Tongue (tissue), 1 donor: ENCODE measurements at regions not wholly inside any gene's neighbourhood (a gene's known extent, or its start where the extent isn't known, plus 50 kb on each side); places are given as distances from the start of the nearest gene placed in this dataset.
"Not testable (repeated sequence)": the region's sequence is repeated elsewhere in the genome, so short reads cannot be mapped to it uniquely, and the experiment has no call there.

Experiments
- DNase-seq: peaks from one replicate; pipeline ENCODE4 v3.0.0-alpha.2; 2015

DNA sequence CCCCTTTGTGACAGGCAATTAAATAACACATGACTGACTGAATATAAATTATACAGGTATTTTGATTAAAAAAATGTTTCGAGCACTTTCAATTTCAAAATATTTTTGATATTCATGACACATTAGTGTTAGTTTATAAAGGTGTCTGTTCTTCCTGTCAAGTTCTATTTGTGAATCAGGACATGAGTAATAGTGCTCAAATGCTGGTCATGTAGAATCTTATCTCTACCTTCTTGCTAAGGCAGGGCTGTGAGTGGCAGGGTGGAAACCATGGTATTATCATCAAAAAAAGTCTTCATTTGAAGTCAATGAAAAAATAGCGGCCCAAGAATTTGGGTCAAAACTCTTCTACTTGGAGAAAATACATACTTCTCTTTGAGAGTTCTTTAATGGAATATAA lies 250.2 kb downstream of the DACT1 start:
- DNase-seq = no peak

DNA sequence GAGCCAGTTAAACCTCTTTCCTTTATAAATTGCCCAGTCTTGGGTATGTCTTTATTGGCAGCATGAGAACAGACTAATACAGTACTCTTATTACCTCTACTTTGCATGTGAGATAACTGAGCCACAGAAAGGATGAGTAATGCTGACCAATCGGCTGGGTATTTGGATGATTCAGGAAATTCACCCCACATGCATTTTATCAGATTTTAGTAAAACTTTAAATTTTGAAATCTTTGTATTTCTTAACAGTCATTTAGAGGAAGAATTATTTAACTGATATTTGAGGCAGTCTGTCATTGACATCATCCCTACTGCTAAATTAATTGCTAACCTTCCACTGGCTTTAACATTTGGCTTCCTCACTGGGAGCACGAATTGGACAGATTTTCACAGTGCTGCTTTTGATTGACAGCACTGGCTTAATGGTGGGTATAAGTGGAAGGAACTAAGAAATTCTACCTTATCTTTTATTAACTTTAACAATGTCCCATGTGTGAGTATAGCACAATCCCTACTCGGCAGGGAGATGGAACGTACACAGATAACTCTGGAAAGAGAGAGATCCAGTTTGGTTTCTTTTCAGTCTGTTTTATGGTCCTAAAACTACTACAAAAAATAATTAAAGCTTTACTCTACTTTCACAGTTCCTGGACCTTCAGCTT lies 261.0 kb downstream of the DACT1 start:
- no peak for DNase-seq

DNA sequence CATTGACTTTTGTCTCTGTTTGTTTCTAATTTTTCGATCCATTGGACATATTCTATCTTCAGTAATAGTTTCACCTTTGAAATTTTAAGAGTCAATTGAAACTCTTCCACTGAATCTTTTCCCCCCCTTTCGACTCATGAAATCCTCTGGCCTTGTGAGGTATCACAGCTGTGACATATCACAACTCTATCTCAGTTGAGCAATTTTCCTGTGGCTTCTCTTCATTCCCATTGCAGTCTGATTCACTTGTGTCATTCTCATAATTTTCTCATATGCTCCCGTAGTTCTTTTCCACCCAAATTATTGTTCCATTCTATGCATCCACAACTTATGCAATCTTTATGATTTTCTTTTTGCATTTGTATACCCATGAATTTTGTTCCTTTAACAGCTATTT lies 261.6 kb downstream of the DACT1 start:
- no peak for DNase-seq

DNA sequence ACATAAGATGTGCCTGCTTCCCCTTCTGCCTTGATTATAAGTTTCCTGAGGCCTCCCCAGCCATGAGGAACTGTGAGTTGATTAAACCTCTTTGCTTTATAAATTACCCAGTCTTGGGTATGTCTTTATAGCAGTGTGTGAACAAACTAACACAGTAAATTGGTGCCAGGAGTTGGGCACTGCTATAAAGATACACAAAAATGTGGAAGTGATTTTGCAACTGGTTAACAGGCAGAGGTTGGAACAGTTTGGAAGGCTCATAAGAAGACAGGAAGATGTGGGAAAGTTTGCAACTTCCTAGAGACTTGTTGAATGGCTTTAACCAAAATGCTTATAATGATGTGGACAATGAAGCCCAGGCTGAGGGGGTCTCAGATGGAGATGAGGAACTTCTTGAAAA lies 264.1 kb downstream of the DACT1 start:
- no peak for DNase-seq

DNA sequence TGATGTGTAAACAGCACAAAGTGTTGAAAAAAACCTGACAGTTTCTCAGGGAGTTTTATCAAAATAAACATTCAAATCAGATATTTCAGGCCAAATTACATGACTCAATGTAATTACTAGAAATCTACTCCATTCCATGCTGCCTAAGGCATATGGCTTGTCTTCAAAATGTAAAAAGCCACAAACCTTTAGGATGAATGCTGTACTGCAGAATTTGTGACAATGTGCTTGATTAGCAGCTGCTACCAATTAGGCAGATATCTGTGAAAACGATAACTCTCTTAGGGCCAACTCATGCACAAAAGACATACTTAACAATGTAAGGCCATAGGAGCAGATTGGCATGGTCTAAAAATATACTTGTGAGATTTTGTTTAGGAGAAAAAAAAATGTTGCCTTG lies 267.0 kb downstream of the DACT1 start:
- DNase-seq = no peak

DNA sequence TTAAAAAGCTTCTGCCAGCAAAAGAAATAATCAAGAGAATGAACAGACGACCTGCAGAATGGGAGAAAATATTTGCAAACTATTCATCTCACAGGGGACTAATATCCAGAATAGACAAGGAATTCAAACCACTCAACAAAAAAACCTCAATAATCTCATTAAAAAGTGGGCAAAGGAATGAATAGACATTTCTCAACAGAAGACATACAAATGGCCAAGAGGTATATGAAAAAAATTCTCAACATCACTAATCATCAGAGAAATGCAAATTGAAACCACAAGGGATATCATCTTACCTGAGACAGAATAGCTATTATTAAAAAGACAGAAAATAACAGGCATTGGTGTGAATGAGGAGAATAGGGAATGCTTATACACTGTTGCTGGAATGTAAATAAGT lies 270.0 kb downstream of the DACT1 start:
- DNase-seq = no peak

DNA sequence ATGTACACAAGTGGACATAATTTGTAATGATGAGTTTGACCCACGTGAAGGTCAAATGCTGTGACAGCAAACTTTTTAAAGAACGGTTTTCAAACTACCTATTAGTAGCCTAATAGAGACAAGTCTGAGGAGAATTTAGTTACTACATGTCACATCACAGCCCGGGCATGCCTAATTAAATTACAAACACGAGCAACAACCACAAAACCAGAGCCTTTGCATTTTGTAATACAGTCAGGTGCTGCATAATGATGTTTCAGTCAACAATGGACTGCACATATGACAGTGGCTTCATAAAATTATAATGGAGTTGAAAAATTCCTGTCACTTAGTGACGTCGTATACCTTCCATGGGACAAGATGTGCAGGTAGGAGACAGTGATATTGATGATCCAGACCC lies 274.5 kb downstream of the DACT1 start:
- DNase-seq = no peak

DNA sequence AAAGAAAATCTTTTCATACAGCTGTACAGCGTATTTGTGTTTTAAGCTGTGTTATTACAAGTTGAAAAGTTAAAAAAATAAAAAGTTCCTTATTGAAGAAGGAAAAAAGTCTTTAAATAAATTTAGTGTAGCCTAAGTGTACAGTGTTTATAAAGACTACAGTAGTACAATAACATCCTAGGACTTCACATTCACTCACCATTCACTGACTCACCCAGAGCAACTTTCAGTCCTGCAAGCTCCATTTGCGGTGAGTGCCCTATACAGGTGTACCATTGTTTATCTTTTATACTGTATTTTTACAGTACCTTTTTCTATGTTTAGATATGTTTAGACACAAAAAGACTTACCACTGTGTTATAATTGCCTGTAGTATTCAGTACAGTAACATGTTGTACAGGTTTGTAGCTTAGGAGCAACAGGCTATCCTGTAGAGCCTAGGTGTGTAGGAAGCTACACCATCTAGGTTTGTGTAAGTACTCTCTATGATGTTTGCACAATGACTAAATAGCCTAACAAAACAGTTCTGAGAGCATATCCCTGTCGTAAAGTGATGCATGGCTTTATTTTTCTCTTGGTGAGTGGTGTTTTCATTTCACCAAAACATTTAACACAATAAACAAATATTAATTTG lies 275.2 kb downstream of the DACT1 start:
- DNase-seq = no peak

DNA sequence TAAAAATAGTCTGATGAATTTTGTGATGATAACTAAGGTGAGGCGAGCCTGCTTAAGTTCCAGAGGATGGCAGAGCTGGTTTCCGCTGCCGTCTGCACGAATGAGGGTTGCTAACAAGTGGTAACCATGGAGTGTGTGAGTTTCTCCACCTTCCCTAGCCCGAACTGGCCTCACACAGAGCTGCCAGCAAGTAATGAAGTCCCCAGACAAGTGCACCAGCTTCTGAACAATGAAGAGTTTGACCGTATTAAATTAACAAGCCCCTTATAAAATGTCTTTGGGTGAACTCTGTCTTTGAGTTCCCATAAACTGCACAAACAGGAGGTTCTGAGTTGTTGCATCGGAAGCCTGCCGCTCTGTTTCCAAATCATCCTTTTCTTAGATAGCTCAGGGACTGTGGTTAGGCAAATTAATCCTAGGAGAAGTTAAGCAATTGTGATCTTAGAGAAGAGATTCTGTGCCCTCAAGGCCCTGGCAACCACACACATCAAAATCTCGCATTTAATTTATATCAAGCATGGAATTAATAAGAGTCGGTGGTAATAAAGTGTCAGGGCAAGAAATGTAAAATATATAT lies 274.1 kb upstream of the DAAM1 start:
- DNase-seq = no peak

DNA sequence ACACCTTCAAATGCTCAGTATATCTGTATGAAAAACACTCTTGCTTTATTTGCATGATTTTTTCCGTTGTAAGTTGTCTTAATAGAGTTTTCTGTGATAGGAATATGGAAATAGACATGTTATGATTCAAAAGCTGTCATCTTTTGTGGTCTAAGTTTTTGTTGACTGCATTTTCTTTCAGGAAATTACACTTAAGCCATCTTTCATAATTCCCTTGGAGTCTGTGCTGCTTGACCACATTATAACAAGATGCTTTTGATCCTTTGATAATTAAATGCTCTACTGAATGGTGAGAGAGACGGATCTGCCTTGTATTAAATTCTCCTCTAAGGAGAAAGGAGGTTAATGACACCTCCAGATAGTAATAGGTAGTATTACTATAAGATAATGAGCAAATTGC lies 272.8 kb upstream of the DAAM1 start:
- DNase-seq = no peak

DNA sequence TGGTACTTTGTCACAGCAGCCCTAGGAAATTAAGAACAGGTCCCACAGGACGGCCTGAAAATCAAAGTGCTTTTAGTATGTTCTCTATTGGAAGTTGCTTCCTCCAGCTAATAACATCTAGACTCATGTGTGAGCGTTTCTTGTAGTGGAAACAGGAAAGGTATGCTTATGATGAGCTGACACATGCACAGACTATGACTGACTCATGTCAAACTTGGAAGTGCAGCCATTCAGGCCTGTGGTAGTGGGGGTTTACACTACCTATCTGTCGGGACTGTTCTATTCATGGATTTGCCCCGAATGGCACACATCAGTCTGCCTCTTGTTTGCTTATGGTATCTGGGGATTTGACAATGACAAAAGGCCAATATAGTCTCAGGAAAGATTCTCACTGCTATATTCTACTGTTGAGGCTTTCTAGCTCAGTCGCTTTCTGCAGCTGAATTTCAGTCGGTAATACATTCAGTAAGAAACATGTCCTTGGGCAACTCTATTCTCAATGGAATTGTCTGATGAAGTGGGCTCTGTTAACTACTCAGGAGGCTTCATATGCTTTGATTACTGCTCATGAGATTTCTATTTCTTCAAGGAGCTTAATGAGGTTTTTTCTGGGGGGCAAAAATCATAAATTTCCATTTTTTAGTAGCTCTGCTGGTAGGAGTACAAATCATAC lies 270.3 kb upstream of the DAAM1 start:
- no peak for DNase-seq

DNA sequence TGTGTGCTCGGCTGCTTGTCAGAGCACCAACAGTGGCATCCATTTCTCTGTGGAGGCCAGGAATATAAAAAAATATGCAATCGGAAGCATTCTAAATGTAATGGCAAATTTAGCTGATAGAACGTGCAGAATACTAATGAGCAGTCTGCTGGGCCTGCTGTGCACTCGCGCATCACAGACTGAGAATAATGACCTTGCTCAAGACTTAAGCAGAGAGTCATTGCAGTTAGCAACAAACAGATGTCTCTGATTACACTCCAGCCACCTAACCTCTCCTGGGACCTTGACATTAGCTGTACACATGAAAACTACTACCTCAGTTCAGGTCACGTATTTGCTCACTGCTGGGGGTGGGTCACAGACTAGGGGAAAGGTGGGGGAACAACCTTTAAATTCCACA lies 269.2 kb upstream of the DAAM1 start:
- peak; percentile 4 for DNase-seq

DNA sequence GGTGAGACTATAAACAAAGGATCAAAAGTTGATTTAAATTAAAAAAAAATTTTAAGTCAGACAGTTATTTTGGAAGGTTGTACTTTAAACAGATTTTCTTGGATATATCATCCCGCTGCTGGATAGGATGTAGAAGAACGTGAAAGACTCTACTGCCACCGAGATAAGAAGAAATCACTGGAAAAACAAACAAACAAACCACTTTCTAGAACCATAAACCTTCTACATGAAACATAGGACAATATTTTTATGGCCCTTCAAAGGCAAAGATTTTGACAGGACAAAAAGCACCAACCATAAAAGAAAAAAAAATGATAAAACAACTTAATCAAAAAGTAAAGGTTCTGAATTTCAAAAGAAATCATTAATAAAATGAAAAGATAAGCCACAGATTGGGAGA lies 268.2 kb upstream of the DAAM1 start:
- DNase-seq = no peak

DNA sequence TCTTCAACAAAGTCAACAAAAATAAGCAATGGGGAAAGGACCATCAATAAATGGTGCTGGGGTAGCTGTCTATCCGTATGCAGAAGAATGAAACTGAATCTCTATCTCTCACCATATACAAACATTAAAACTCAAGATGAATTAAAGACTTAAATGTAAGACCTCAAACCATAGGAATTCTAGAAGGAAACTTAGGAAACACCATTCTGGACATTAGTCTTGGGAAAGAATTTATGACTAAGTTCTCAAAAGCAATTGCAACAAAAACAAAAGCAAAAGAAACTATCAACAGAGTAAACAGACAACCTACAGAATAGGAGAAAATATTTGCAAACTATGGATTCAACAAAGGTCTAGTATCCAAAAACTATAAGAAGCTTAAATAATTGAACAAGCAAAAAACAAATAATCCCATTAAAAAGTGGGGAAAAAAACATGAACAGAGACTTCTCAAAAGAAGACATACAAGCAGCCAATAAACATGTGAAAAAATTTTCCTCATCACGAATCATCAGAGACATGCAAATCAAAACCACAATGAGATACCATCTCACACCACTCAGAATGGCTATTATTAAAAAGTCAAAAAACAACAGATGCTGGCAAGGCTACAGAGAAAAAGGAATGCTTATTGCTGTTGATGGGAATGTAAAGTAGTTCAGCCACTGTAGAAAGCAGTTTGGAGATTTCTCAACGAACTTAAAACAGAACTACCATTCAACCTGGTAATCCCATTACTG lies 266.1 kb upstream of the DAAM1 start:
- DNase-seq = not testable (repeated sequence)

DNA sequence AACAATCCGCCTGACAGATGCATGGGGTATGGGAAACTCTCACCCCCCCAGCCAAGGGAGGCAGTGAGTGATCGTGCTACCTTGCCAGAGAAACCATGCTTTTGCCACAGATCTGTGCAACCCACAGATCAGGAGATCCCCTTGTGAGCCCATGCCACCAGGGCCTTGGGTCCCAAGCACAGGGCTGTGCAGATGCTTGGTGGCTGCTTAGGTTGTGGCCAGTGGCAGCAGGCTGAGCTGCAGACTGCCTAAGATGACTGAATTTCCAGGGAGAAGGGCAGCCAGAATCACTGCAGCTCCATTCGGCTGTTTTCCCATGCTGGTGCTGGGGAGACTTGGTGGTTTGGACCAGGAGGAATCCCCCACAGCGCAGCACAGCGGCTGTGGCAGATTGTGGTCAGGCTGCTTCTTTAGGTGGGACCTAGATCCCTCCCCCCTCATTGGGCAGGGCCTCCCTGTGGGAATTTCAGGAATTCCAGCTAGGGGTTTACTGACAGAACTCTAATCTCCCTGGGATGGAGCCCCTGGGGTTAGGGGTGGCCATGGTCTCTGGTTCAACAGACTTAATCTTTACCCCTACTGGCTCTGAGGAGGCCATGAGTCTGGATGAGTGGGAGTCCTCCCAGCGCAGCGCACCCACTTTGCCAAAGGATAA lies 264.6 kb upstream of the DAAM1 start:
- no peak for DNase-seq

DNA sequence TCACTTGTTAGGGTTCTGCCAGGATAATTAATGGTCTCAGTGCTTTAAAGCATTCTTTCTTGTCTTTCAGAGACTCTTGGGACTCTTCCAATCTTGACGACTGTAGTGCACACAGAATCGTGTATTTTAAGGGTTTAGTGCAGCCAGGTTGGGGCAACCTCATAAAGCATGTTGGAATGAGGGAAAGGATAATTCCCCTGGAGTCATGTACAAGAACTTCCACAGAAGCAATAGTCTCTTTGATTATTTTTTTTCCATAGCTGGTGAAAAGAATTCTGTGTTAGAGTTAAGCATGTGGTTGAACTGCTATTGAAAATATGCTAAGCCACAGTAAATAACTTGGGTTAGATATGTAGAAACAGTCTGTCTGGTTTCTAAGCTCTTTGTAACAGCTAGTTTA lies 246.8 kb upstream of the DAAM1 start:
- DNase-seq = no peak

DNA sequence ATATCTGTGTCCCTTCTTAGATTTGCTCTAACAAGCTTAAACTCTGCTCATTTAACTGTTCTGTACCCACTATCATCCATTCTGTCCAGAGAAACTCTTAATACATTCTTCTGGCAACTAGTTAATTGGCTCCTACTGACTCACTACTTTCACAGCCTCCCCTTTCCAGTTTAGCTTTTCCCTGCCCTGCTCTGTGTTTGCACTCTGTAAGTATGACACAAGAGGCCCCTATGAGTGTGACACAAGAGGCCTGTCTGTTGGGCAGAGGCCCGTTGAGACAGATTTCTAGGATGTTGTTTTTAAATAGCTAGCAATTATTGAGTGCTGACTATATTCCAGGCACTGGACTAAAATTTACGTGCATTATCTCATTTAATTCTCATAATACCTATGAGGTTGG lies 246.0 kb upstream of the DAAM1 start:
- DNase-seq = no peak

DNA sequence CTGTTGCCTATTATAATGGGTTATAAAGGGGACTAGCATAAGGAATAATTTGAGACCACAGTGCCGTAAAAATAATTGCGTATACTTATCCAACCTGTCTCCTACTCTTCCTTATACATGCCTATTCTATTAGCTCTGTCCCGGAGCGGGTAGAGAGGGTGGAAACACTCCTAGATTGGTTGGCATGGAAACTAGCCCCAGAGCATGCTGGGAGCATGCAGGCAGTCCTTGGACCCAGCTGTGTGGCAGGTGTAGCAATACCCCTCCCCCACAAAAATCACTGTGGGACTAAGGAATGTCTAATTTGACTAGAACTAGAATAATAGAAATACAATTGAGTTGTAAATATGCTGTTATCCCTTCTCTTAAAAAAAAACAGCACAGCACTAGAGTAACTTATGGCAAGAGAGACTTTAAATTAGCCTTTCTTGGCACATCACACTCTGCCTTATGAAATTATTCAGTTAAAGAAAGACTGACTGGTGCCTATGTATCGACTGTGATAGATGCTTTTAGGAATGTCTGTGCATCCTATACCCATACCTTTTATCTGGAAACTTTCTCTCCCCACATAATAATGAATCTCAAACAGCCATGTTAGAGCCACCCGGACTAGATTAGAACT lies 244.0 kb upstream of the DAAM1 start:
- DNase-seq = peak; percentile 43

DNA sequence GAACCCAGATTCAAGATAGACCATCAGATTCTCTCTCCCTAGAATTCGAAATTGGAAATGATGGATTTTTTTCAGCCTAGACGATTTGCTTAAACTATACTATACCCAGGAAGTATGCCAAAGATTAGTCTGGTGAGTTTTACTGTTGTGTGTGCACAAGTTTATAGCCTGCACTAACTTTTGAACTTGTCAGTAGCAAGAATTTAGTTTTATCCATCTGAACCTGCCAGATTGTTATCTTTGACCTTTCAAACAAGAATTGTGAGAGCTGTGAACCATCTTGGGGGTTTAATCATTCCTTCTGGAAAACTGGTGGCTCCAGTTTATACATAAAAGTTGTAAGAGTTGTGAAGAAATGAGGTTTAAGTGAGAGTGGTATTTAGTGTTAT lies 243.5 kb upstream of the DAAM1 start:
- no peak for DNase-seq

DNA sequence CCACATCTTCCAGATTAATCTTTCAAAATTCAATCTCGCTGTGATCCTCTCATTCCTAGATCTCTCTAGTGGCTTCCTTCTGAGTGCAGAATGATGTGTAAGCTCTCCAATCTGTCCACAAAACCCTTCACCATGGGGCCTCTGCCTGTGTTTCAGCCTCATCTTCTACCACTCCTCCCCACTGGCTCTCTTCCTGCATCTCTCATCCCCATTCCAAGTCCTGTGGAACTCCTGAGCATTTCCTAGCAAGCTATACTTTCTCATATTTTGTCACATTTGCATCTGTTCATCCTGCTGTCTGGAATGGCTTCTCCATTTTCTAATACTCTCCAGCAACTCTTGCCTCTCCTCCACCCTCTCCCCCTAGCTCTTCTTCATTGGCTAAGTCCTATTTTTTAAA lies 242.0 kb upstream of the DAAM1 start:
- DNase-seq = peak; percentile 80

DNA sequence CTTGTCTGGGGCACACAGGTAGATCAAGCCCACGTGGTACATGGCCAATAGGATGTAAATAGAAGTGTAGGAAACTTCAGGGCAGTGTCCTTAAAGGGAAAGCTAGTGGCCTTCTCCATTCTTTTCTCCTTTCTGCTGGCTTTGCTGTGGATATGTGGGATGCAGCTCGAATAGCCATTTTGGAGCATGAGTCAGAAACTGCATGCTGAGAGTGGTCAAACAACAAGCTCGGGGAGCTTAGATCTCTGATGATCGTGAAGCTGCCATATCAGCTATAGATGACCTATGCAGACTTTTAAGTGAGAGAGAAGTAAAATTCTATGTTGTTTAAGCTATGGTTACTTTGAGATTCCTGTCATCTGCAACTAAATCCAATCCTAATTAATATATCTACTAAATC lies 241.3 kb upstream of the DAAM1 start:
- no peak for DNase-seq
